ENCODE measurements at regions not wholly inside any gene's neighbourhood (a gene's known extent, or its start where the extent isn't known, plus 50 kb on each side); places are given as distances from the start of the nearest gene placed in this dataset.

DNA sequence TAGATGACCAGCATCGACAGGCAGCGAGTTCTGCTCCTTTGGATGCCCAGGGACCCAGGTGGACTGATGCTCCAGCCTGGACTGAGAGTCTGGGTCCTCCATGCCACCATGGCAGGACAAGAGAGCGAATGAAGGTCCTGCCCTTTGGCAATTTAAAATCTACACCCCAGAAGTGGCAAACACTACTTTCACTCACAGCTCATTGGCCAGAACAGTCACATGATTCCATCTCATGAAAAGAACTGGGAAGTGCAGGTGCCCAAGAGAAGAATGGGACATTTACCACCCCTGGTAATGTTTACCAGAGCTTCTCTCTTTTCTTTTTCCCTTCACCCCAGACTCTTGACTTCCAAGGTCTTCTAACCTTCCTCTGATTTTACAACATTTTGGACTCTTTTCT, 87.8 kb upstream of the SLCO3A1 start:
- DNase-seq = no peak

DNA sequence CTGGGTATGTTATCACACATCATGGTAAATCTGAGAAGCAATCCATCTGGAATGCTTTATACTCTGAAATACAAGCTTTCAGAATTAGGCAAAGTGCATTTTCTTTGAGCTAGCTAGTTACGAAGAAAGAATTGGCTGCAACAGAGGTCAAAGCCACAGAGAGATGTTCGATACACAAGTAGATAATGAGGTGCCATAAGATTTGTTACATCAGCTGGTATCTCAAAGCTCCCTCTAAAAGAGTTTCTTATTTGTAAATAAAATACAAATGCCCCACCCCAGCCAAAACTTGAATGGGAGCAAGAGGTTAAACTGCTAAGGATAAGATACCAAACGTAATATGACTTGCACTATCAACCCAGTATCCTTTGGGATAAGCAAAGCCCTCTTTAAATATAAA, 84.0 kb upstream of the SLCO3A1 start:
- no peak for DNase-seq

- no peak for DNase-seq
Observed at GRCh38 chr15:91769894-91770293, 83.6 kb upstream of the SLCO3A1 start.

DNA sequence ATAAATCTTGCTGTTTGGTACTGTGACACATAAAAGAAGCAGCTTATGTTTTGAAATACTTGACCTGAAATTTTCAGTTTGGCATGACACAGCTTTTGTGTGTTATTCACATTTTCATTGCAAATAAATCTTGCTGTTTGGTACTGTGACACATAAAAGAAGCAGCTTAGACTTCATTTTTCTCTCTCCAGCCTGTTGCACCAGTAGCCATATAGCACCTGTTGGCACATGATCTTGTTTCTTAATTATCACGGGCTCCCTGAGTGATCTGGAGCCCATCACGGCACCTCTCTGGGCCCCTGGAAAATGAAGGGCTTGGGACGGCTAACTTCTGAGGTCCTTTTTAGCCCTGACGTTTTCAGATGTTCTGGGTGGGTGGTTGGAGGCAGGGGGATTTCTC, 77.4 kb upstream of the SLCO3A1 start:
- DNase-seq = no peak

DNA sequence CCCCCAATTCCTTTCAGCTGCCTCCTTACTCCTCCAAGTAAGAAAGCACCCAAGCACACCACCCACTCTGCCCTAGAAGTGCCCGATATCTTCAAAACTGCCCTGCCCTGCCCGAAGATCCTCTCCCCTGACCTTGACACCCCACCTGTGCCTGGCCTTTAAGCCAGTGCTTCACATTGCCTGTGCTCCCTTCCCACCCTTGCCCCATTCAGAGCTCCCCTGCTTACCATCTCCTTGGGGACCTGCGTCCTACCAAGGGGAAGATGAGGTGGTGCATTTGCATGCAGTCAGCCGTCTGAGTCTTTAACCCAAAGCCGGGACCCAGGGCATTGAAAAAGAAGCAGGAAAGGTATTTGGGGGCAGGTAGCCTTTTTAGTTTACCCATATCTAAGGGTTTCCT, 73.5 kb upstream of the SLCO3A1 start:
- no peak for DNase-seq

GRCh38 chr15:91780387-91780786, 73.1 kb upstream of the SLCO3A1 start:
- no peak for DNase-seq

DNA sequence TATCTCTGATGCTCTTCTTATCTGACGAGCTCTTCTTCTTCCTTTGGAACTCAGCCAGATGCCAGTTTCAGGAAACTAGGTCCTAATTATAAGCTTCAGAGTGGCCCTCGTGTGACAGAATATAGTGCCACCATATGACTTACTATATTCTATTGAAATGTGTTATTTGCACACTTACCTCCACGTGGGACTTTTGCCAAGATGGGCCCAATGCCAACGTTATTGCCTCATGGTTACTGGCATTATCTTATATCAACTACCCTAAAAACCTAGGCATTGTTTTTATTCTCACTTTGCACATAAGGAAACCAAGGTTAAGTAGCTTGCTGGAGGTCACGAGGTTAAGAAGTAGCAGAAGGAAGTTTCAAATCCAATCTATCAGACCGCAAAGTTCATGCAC, 71.3 kb upstream of the SLCO3A1 start:
- no peak for DNase-seq

- no peak for DNase-seq
Observed at GRCh38 chr15:91783008-91783407, 70.5 kb upstream of the SLCO3A1 start.

GRCh38 chr15:91783451-91783850, 70.1 kb upstream of the SLCO3A1 start:
- no peak for DNase-seq

GRCh38 chr15:91784973-91785709, 68.4 kb upstream of the SLCO3A1 start:
- no peak for DNase-seq

DNA sequence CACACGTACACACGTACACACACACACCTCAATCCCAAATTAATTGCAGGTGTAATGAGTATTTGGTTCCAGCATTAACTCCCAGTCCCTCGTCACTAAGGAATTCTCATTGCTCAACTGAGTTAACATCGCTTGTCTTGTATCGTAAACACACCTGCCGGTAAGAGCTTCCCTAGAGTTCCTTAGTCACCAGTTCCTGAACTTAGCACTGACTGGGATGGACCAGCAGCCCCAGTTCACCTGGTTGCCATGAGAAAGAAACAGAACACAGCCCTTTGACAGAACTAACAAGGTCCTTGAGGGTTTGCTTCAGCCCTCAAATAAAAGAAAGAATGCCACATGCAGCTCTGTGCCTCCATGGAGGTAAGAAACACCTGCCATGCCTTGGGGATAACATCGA, 66.3 kb upstream of the SLCO3A1 start:
- no peak for DNase-seq

DNA sequence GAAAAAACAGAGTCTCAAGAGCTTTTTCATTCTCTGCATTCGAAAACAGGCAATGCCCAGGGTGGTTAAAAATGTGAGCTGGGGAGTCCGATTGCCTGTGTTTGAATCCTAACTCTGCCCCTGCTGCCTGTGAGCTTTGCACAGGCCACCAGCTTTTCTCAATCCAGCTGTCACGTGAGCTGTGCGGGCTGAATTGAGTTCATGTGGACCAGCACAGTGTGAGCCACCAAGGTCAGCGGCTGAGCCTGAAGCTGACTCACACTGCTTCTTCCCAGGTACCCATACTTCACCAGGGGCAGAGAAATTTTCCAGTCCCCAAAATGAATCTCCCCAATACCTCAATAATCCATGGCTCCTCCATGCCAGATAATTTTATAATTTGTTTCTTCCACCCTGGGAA, 64.4 kb upstream of the SLCO3A1 start:
- no peak for DNase-seq

GRCh38 chr15:91790836-91791235, 62.7 kb upstream of the SLCO3A1 start:
- DNase-seq = no peak

DNA sequence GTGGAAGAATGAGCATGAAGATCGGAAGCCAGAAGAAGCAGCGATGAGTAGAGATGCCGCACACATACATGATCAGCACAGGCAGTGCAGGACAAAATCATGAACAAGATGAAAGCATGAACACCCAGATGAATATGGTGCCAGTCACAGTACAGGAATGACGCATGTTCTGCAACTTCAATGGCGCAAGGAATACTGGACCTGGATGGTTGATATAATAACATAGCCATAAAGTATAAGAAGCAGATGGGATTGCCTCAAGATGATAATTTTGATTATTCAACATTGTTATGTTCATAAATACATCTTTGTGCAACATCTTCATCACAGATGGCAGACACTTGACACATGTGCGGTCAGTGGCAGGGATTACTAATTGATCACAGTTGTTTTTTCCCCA, 59.7 kb upstream of the SLCO3A1 start:
- no peak for DNase-seq

GRCh38 chr15:91795235-91795634, 58.3 kb upstream of the SLCO3A1 start:
- no peak for DNase-seq

DNA sequence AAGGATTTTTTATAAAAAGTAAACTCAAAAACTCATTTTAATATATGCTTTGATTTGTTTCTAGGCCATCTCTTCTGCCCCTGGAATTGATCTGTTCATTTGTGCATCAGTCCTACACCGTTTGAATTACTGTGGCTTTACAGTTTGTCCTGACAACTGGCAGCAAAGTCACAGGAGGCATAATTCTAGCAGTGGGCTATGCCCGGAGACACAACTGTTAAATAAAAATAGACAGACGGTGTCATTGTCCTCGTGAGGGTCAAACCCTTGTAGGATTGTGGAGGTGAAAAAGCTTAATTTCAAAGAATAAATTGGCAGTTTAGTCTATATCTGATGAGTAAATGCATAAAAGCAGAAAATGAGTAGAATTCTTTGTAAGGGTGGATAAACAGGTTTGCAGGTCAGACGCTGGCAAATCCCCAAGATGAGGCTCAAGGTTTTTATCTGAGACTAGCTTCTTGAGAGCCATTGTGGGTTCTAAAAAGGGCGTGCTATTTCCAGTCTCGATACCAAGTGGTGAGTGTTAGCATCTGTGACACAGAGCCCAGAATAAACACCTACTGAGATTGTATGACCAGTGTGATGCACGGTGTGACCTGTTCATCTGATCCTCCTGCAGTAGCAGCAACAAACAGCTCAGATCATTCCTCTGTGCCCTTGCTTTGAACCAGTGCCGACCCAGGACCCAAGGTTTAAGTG, 51.5 kb upstream of the SLCO3A1 start:
- DNase-seq = no peak

GRCh38 chr15:91803260-91803659, 50.2 kb upstream of the SLCO3A1 start:
- no peak for DNase-seq

Data from HCEC 1CT (cell line).